Kidney epithelial cell (primary cell): ENCODE measurements at regions not wholly inside any gene's neighbourhood (a gene's known extent, or its start where the extent isn't known, plus 50 kb on each side); places are given as distances from the start of the nearest gene placed in this dataset.

Source experiments
- DNase-seq: peaks from one replicate; pipeline ENCODE4 v3.0.0-alpha.2; 2010; ENCODE audit warnings: low read depth
- H3K27me3 ChIP-seq: 2 replicates; pipeline ENCODE4 v1.6.0; 2011; ENCODE audit warnings: low read length; ENCODE audit not compliant: control insufficient read depth, insufficient read depth
- H3K36me3 ChIP-seq: 2 replicates; pipeline ENCODE4 v1.5.1; 2011; ENCODE audit warnings: low read length; ENCODE audit not compliant: control insufficient read depth, insufficient read depth
- H3K4me3 ChIP-seq: 2 replicates; pipeline ENCODE4 v1.5.1; 2011; ENCODE audit warnings: low read depth, mild to moderate bottlenecking, control low read depth, low read length
- CTCF ChIP-seq: IDR thresholded peaks from 2 replicates; pipeline ENCODE4 v1.5.1; 2011; ENCODE audit warnings: mild to moderate bottlenecking, moderate library complexity, low read length, control low read depth, inconsistent platforms; ENCODE audit not compliant: insufficient read depth, poor library complexity, severe bottlenecking

- H3K4me3 ChIP-seq, result no peak overlapping the region
- TF ChIP-seq CTCF, result no peak
- no peak for DNase-seq
- no peaks in the 10 kb centered on the region for H3K27me3 ChIP-seq
- H3K36me3 ChIP-seq, result no peaks in the 10 kb centered on the region
These were observed 144.9 kb upstream of the CCDC196 start for GRCh38 chr14:66341239-66341638.

- H3K36me3 ChIP-seq, result no peaks in the 10 kb centered on the region
- H3K27me3 ChIP-seq, result no peaks in the 10 kb centered on the region
- no peak for DNase-seq
- TF ChIP-seq CTCF, result no peak
- H3K4me3 ChIP-seq, result no peak overlapping the region
These were observed 140.2 kb upstream of the CCDC196 start for GRCh38 chr14:66345986-66346385.

GRCh38 chr14:66351310-66351709 lies 134.9 kb upstream of the CCDC196 start:
- no peak for DNase-seq
- TF ChIP-seq CTCF, result no peak
- Histone ChIP-seq H3K4me3 (no peak overlapping the region), H3K36me3 (no peaks in the 10 kb centered on the region), H3K27me3 (no peaks in the 10 kb centered on the region)

- Histone ChIP-seq H3K27me3 (peaks cover 2% of the 10 kb centered on the region), H3K36me3 (no peaks in the 10 kb centered on the region), H3K4me3 (no peak overlapping the region)
- peak; percentile 18 for DNase-seq
- peak; percentile 46 for TF ChIP-seq CTCF
These were observed 126.7 kb upstream of the CCDC196 start for GRCh38 chr14:66359500-66359899.

- Histone ChIP-seq H3K36me3 (no peaks in the 10 kb centered on the region), H3K4me3 (no peak overlapping the region), H3K27me3 (peaks cover 2% of the 10 kb centered on the region)
- TF ChIP-seq CTCF, result no peak
- DNase-seq, result no peak
These were observed 125.7 kb upstream of the CCDC196 start for GRCh38 chr14:66360366-66360926.

- H3K36me3 ChIP-seq, result no peaks in the 10 kb centered on the region
- TF ChIP-seq CTCF, result no peak
- no peak for DNase-seq
- H3K27me3 ChIP-seq, result peaks cover 2% of the 10 kb centered on the region
- H3K4me3 ChIP-seq, result no peak overlapping the region
These were observed 125.2 kb upstream of the CCDC196 start for GRCh38 chr14:66361013-66361412.
